ENCODE measurements at regions not wholly inside any gene's neighbourhood (a gene's known extent, or its start where the extent isn't known, plus 50 kb on each side); places are given as distances from the start of the nearest gene placed in this dataset.

DNA sequence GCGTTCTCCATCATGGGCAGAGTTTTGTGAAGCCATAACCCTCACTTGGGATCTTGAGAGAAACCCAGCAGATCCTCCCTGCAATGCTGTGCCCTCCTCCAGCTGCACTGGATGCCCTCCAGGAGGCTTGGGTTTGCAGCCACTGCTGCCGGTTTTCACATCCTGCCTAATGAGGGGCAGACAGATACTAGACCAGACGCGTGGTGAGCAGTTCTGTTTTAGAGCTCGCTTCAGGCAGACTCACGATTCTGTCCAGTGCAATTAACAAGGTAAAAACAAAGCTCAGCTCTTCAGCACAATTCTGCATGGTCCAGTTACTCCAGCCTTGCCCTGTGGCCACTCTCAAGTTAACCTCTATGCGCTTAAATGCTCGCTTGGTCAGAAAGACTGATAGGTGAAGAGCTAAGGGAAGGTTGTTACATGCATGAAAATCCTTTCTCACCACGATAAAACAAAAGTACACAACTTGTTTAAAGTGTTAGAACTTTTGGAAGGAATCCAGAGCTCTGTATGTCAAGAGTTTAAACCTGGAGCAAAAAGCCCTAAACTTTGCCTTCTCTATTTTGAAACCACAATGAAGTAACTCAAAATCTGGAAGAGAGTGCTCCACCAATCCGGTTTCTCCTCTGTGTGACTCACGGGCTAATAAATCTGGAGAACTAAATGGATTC is 292.3 kb upstream of the FAT3 start:
- ATAC-seq (replicated peaks) (no peak), DNase-seq (no peak)
- Mint-ChIP-seq H3K4me1 (no peaks in the 10 kb centered on the region), H3K4me3 (no peak overlapping the region), H3K27me3 (no peaks in the 10 kb centered on the region), H3K27ac (no peak overlapping the region), H3K9me3 (peaks cover 0 to 6% of the 10 kb centered on the region in 2 donors), H3K36me3 (no peaks in the 10 kb centered on the region)

DNA sequence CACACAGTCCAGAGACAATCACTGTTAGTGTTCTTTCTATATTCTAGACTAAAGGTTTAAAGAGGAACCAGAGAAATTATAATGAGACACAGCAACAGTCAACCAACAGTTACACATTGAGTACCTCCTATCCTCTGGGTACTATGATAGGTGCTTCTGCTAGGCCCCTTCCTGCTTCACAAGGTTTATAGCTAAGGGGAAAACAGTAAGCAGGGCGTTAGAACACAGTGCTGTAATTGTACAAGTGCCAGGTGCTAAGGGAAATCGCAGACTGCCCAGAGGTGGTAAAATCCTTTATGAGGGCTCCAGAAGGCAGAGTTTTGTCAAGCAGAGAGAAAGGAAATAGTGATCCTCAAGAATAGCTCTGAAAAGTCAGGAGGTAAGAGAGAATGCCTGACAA is 297.2 kb upstream of the FAT3 start:
- H3K4me1 Mint-ChIP-seq, result no peaks in the 10 kb centered on the region
- H3K9me3 Mint-ChIP-seq, result peaks cover 3 to 11% of the 10 kb centered on the region in 2 donors
- ATAC-seq (replicated peaks) (no peak), DNase-seq (no peak)
- no peaks in the 10 kb centered on the region for H3K27me3 Mint-ChIP-seq
- H3K36me3 Mint-ChIP-seq, result no peaks in the 10 kb centered on the region
- no peak overlapping the region for H3K27ac Mint-ChIP-seq
- H3K4me3 Mint-ChIP-seq, result no peak overlapping the region

DNA sequence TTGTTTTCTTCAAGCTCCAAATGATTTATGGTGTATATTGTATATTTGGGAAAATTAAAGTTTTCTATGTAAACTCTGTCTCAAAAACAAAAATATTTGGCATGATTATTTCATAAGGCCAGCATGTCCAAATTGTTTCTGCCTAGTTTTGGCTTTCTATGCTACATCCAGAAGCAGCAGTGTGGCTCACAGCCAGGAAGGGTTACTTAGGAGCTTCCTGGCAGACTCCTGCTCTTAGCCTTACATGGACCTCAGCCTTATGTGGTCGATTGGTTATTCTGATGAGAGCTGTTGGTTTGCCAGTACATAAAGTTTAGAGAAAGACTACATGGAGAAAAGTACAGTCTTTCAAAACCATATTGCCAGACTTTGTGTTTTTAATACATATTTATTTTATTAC is 297.7 kb upstream of the FAT3 start:
- DNase-seq (no peak), ATAC-seq (replicated peaks) (no peak)
- Mint-ChIP-seq H3K9me3 (peaks cover 3 to 11% of the 10 kb centered on the region in 2 donors), H3K36me3 (no peaks in the 10 kb centered on the region), H3K4me3 (no peak overlapping the region), H3K27me3 (no peaks in the 10 kb centered on the region), H3K27ac (no peak overlapping the region), H3K4me1 (no peaks in the 10 kb centered on the region)

DNA sequence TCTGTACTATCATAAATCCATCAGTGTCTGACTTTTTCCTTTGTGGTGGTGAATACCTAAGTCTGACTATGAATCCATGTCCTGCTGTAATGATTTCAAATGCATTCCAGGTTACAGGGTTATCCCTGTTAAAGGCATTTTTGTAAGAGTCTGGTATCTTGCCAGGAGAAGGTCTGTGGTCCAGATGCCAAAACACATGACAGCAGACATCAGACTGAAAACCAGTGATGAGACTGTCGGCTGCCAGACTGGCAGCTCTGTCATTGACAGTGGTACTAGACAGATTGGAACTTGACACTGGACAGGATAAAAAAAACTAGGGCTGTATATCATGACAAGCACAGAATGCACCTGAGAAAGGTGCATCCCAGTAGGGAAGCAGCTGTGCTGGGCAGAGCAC is 301.8 kb upstream of the FAT3 start:
- ATAC-seq (replicated peaks), result no peak

DNA sequence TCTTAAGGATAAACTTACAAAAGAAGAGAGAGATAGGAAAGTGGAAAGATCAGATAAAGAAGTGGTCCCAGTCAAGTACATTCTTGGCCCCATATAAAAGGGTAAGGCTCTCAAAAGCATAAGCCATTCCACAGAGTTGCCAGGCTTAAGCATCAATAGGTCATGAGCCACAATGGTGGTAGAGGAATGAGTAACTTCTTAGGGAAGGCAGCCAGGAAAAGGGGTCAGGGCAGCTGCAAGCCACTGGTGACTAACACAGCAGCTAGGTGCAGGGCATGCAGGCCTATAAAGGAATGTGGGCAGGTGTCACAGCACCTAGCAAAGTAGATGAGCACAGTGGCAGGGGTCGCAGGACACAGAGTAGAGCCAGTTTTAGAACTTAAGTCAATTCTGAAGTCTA is 302.6 kb upstream of the FAT3 start:
- no peaks in the 10 kb centered on the region for H3K36me3 Mint-ChIP-seq
- H3K27me3 Mint-ChIP-seq, result no peaks in the 10 kb centered on the region
- no peak overlapping the region for H3K4me3 Mint-ChIP-seq
- DNase-seq (no peak), ATAC-seq (replicated peaks) (no peak)
- H3K4me1 Mint-ChIP-seq, result no peaks in the 10 kb centered on the region
- H3K9me3 Mint-ChIP-seq, result peaks cover 3 to 10% of the 10 kb centered on the region in 2 donors
- H3K27ac Mint-ChIP-seq, result no peak overlapping the region

More for the DNA sequence above, 301.8 kb upstream of the FAT3 start:
- H3K27ac Mint-ChIP-seq, result no peak overlapping the region
- no peak for DNase-seq
- H3K9me3 Mint-ChIP-seq, result peaks cover 3 to 10% of the 10 kb centered on the region in 2 donors
- no peaks in the 10 kb centered on the region for H3K4me1 Mint-ChIP-seq
- no peaks in the 10 kb centered on the region for H3K36me3 Mint-ChIP-seq
- no peaks in the 10 kb centered on the region for H3K27me3 Mint-ChIP-seq
- no peak overlapping the region for H3K4me3 Mint-ChIP-seq

DNA sequence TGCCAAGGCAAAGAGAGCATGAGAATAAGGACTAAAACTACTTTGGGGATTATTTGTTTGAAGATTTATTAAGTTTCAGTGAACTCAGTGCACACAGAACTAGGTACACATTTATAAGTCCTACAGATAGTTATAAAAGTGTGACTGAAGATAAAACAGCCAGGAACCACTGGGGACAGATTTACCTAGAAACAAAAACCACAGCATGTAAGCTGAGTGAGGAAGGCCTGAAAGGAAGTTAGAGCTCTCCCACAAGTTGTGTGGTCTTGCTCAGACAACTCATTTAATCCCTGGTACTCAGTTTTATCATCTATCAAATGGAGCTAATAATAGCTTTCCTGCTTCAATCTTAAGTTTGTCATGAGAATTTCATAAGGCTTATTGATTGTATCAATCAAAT is 311.2 kb upstream of the FAT3 start:
- DNase-seq (no peak), ATAC-seq (replicated peaks) (no peak)
- Mint-ChIP-seq H3K4me3 (no peak overlapping the region), H3K9me3 (peaks cover 0 to 7% of the 10 kb centered on the region in 2 donors), H3K36me3 (no peaks in the 10 kb centered on the region), H3K27me3 (no peaks in the 10 kb centered on the region), H3K27ac (no peak overlapping the region), H3K4me1 (no peaks in the 10 kb centered on the region)

DNA sequence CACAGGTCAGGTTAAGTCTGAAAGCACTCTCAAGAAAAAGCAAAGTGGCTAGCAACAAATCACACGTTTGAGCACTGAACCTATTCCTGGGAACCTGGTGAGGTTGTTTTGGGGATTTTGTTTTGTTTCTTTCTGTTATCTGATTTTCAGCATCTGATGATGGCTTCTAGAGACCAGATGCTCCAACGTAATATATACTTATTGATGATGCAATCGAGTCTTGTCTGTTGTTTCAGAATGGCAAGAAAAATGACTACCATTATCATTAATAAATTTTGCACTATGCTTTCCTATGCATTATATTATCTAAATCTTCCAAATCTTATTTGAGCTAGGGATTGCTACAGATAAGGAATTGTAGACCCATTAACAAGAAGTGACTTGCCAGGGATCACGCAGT is 312.3 kb upstream of the FAT3 start:
- Mint-ChIP-seq H3K27me3 (no peaks in the 10 kb centered on the region), H3K36me3 (no peaks in the 10 kb centered on the region), H3K27ac (no peak overlapping the region), H3K4me1 (no peaks in the 10 kb centered on the region), H3K9me3 (peaks cover 0 to 7% of the 10 kb centered on the region in 2 donors), H3K4me3 (no peak overlapping the region)
- DNase-seq (no peak), ATAC-seq (replicated peaks) (no peak)

DNA sequence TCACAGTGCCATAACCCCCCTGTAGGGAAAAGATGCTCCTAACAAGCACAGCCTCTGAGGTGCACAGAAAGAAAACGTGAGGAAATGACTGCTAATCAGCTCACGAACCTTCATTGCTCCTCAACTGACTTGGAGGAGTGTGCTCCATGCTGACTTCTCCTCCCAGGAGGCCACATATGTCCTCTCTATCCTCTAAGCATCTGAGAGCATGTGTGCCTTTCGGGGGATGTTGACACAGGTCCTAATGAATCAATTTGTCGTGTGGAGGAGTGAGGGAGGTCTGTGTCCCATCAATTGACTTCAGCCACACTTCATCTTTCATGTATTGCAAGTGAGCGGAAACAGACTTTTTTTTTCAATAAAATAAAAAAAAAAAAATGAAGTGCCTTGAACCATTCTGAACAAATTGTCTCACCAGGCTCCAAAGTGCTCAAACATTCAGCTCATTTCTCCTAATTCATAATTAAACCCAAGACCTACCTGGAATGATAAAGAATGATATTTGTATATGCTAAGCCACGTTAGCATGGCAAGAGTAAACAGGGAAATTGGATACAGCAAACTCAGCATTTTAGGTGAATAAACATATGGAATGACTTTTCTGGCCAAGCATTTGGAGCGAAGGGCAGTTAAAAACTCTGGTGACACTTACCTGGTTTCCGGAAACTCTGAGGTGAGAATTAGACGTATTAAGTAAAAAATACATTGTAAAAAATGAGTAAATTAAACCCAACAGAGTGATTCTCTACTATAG is 317.6 kb upstream of the FAT3 start:
- no peak overlapping the region for H3K27ac Mint-ChIP-seq
- no peaks in the 10 kb centered on the region for H3K27me3 Mint-ChIP-seq
- DNase-seq, result no peak
- H3K4me1 Mint-ChIP-seq, result no peaks in the 10 kb centered on the region
- H3K36me3 Mint-ChIP-seq, result no peaks in the 10 kb centered on the region
- H3K9me3 Mint-ChIP-seq, result peaks cover 4 to 5% of the 10 kb centered on the region in 2 donors
- ATAC-seq (replicated peaks), result no peak
- no peak overlapping the region for H3K4me3 Mint-ChIP-seq

DNA sequence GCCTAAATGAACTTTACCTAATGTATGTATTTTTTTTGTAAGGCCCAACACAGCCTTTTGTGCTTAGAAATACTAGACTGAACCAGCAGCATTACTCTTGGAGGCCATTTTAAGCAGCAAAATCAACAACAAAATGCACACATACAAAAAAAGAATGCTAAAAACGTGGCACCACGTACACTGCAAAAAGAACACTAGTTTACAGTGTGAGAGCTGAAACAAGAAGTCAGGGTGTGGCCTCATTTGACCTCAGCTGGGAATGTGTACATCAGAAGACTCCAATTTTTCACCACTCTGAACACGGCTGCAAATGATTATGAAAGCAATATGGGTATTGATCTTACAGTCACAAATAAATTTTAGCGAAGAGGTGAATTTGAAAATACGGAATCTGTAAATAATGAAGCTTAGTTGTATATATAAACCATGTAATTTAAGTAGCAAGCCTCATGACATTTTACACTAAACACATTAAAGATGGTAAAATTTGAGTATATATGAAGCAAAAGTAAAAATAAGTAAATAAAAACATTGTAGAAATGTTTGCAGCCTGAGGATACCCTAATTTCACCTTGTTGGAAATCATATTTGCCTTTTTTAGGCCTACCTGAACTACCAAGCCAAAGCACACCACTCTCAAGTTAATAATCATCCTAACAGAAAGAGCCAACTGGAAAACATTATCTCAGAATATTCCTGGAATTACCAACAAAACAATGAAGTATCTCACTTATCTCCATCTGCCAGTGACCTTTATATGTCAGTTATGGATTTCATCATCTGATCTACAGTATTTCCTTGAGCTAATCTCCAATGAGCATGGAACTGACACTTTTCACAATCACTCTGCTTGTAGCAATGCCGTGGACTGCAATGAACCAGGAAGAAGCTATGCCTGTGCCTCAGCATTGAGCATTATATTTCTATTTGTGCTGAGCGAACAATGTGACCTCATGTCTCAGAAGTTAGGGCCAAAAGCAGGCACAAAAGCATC is 319.5 kb upstream of the FAT3 start:
- no peak overlapping the region for H3K4me3 Mint-ChIP-seq
- H3K27me3 Mint-ChIP-seq, result no peaks in the 10 kb centered on the region

DNA sequence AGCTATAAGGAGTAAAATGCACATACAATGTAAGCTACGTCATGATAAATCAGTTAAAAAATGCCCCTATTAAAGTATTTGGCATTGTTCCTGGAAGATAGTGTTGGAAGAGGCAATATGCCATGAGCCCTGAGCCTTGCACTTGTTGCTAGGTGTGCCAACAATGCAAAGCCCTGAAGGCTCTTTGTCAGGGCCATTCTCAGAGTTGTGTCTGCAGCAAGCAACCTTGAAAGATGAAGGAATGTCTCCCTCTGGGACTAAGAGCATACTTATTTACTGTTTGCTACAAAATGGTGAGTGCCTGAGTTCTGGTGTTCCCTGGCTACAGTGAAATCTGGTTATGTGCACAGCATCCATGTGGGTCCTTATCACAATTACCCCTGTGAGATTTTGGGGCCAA is 322.3 kb upstream of the FAT3 start:
- no peaks in the 10 kb centered on the region for H3K27me3 Mint-ChIP-seq
- H3K27ac Mint-ChIP-seq, result no peak overlapping the region
- no peak for DNase-seq
- H3K4me1 Mint-ChIP-seq, result no peaks in the 10 kb centered on the region
- peaks cover 0 to 4% of the 10 kb centered on the region in 2 donors for H3K9me3 Mint-ChIP-seq
- H3K4me3 Mint-ChIP-seq, result no peak overlapping the region
- no peak for ATAC-seq (replicated peaks)
- H3K36me3 Mint-ChIP-seq, result no peaks in the 10 kb centered on the region

More for the DNA sequence above, 319.5 kb upstream of the FAT3 start:
- H3K27ac Mint-ChIP-seq, result no peak overlapping the region
- H3K36me3 Mint-ChIP-seq, result no peaks in the 10 kb centered on the region
- no peaks in the 10 kb centered on the region for H3K4me1 Mint-ChIP-seq
- ATAC-seq (replicated peaks), result no peak
- H3K9me3 Mint-ChIP-seq, result peaks cover 3 to 4% of the 10 kb centered on the region in 2 donors
- DNase-seq, result no peak

DNA sequence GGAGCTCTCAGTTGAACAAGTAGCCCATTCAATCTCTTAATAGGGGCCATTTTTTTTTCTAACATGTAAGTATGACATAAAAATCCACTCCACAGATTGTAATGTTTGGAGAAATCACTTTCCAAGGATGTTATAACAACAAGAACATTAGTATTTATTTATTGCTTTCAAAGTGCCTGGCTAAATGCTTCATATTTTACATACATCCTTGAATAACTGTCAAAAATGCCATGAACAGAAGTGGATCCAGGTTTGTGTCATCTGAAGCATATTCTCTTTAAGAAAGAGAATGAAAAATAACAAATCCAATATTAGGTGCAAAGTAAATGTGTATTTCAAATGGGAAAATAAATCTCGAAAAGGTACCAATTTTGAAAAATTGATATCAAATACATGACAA is 344.0 kb upstream of the FAT3 start:
- no peak for DNase-seq
- Mint-ChIP-seq H3K36me3 (no peaks in the 10 kb centered on the region), H3K9me3 (peaks cover 1 to 4% of the 10 kb centered on the region in 2 donors), H3K27ac (no peak overlapping the region), H3K27me3 (no peaks in the 10 kb centered on the region), H3K4me3 (no peak overlapping the region), H3K4me1 (no peaks in the 10 kb centered on the region)
- ATAC-seq (replicated peaks), result no peak

DNA sequence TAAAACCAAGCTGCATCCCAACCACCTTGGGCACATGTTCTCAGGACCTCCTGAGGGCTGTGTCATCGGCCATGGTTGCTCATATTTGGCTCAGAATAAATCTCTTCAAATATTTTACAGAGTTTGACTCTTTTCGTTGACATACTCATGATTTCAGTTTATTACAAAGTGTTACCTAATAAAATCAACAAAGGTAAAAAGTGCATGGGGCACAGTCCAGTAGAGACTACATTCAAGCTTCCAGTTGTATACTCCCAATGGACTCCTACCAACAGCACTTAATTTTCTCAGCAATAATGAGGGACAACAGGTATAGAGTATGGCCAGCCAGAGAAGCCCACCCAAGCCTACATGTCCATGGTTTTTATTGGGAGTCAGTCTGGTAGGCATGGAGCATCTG is 347.9 kb upstream of the FAT3 start:
- no peak overlapping the region for H3K4me3 Mint-ChIP-seq
- DNase-seq (no peak), ATAC-seq (replicated peaks) (no peak)
- no peak overlapping the region for H3K27ac Mint-ChIP-seq
- no peaks in the 10 kb centered on the region for H3K4me1 Mint-ChIP-seq
- no peaks in the 10 kb centered on the region for H3K36me3 Mint-ChIP-seq
- H3K9me3 Mint-ChIP-seq, result peaks cover 0 to 1% of the 10 kb centered on the region in 2 donors
- no peaks in the 10 kb centered on the region for H3K27me3 Mint-ChIP-seq

DNA sequence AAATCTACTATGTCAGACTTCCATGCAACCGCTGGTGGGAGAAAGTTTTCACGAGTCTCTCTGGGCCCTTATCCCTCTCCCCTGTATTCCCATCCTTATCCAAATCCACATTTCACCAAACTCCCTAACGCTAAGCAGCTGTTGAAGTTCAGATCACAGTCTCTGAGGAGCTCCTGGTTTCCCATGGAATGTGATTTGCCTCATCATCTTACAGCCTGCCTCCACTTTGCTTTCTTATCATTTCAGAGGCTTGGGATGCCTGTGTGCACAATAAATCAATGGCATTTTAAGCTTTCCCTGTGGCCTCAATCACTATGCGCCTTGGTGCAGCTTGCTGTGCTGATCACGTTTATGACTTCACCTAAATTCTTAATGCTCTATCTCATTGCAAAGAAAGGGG is 352.4 kb upstream of the FAT3 start:
- no peaks in the 10 kb centered on the region for H3K9me3 Mint-ChIP-seq
- no peaks in the 10 kb centered on the region for H3K36me3 Mint-ChIP-seq
- no peak overlapping the region for H3K4me3 Mint-ChIP-seq
- no peaks in the 10 kb centered on the region for H3K27me3 Mint-ChIP-seq
- no peak overlapping the region for H3K27ac Mint-ChIP-seq
- no peaks in the 10 kb centered on the region for H3K4me1 Mint-ChIP-seq
- DNase-seq (no peak), ATAC-seq (replicated peaks) (no peak)

DNA sequence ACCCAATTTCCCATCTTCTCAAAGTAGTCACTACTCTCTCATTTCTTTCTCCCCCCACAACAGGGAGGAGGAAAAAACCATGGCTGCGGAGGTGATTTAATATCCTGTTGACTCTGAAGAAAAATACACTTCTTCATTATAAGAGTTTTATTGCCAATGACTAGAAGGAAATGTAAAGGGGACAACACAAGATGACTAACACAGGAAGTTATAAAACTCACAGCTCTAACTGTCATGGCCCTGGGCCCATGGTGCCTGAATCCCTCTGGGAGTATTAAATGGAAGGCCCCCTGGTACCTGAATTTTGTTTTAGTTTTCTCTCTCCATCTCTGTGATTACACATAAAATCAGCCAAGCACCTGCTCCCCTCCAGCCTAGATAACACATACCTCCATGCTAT is 352.8 kb upstream of the FAT3 start:
- Mint-ChIP-seq H3K27ac (no peak overlapping the region), H3K4me1 (no peaks in the 10 kb centered on the region), H3K27me3 (no peaks in the 10 kb centered on the region), H3K36me3 (no peaks in the 10 kb centered on the region), H3K9me3 (no peaks in the 10 kb centered on the region), H3K4me3 (no peak overlapping the region)
- DNase-seq, result no peak
- no peak for ATAC-seq (replicated peaks)

Measured in stimulated activated naive B cell treated with anti-CD40 and anti-IgM and Interleukin-4, amounts not matched to agents 10 μg/mL and 1 μg/mL and 100 μg/mL, for 72 hours (primary cell).